Tibial nerve (tissue), 4 donors: ENCODE measurements at regions not wholly inside any gene's neighbourhood (a gene's known extent, or its start where the extent isn't known, plus 50 kb on each side); places are given as distances from the start of the nearest gene placed in this dataset.

Experiments used
- DNase-seq, 2 donors: peaks; one replicate each; pipeline ENCODE4 v3.0.0-alpha.2; 2019; ENCODE audit warnings: low spot score in 2 of 2
- H3K27ac ChIP-seq, 4 donors: fragments of 200-600 bp; sonication (generic) in 3 of 4; one replicate each; pipeline ENCODE4 v1.5.1; 2017 to 2019; ENCODE audit warnings: mild to moderate bottlenecking in 1 of 4
- H3K27me3 ChIP-seq, 2 donors: fragments of 200-600 bp; sonication (generic) in 1 of 2; one replicate each; pipeline versions ENCODE4 v1.5.1 to v1.6.0; 2017 to 2019
- H3K36me3 ChIP-seq, 3 donors: fragments of 200-600 bp; sonication (generic); one replicate each; pipeline ENCODE4 v1.5.1; 2018 to 2019
- H3K4me1 ChIP-seq, 4 donors: fragments of 200-600 bp; sonication (generic) in 3 of 4; one replicate each; pipeline ENCODE4 v1.5.1; 2017 to 2019
- H3K4me3 ChIP-seq, 4 donors: fragments of 200-600 bp; sonication (generic) in 3 of 4; one replicate each; pipeline ENCODE4 v1.5.1; 2017 to 2019; ENCODE audit warnings: mild to moderate bottlenecking in 1 of 4, moderate library complexity in 1 of 4
- H3K9me3 ChIP-seq, 4 donors: fragments of 200-600 bp; sonication (generic) in 3 of 4; one replicate each; pipeline ENCODE4 v1.5.1; 2017 to 2019
- CTCF ChIP-seq, 5 experiments: fragments of 200-600 bp in 3 of 5; fragments of 450-650 bp in 2 of 5; sonication (generic) in 3 of 5; IDR thresholded peaks; one replicate each; pipeline ENCODE4 v1.5.1; 2016 to 2019; ENCODE audit warnings: antibody characterized with exemption in 5 of 5, mild to moderate bottlenecking in 3 of 5, moderate library complexity in 2 of 5
- EP300 ChIP-seq, 2 donors: sonication (generic); formaldehyde crosslinking; IDR thresholded peaks; one replicate each; pipeline ENCODE4 v1.6.1; 2017; ENCODE audit warnings: antibody characterized with exemption in 2 of 2, mild to moderate bottlenecking in 1 of 2
- POLR2A ChIP-seq, 2 donors: fragments of 450-650 bp; IDR thresholded peaks; one replicate each; pipeline ENCODE4 v1.6.1; 2017; ENCODE audit warnings: antibody characterized with exemption in 2 of 2, mild to moderate bottlenecking in 2 of 2, moderate library complexity in 2 of 2
- WGBS, 2 donors: methylation state at CpG; one replicate each; pipeline ENCODE4 v1.1.5; 2018; 5-methylcytosine and 5-hydroxymethylcytosine counted together

DNA sequence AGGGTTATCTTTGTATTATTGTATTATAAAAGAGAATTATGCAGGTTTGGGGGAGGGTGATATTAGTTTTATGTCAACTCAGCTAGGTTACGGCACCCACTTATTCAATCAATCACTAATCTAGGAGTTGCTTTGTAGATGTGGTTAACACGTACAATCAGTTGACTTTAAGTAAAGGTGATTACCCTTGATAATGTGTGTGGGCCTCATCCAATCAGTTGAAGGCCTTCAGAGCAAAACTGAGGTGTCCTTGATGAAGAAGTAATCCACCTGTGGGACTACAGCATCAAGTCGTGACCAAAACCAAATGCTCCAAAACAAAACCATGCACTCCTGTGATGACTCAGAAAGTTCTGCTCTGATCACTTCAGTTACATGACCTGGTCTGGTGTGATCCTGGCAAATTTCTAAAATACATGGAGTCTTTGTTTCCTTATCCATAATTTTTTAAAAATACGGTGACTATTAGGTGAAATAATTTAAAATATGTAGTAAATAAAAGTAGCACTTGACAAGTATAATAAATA, 114.1 kb downstream of the IYD start:
- H3K4me1 ChIP-seq, result peaks cover 0 to 6% (median 0%) of the 10 kb centered on the region in 4 donors
- WGBS, 2 donors, result 70 to 85% methylated on average over 4 of the region's 4 CpGs
- no peak for TF ChIP-seq CTCF (IDR thresholded peaks at IDR 0.05)
- TF ChIP-seq EP300 (IDR thresholded peaks at IDR 0.05), result no peak
- TF ChIP-seq POLR2A (IDR thresholded peaks at IDR 0.05), result no peak
- no peaks in the 10 kb centered on the region for H3K9me3 ChIP-seq
- H3K27me3 ChIP-seq, result no peaks in the 10 kb centered on the region
- H3K36me3 ChIP-seq, result no peaks in the 10 kb centered on the region
- no peak for DNase-seq
- H3K4me3 ChIP-seq, result no peak overlapping the region
- H3K27ac ChIP-seq, result no peak overlapping the region

DNA sequence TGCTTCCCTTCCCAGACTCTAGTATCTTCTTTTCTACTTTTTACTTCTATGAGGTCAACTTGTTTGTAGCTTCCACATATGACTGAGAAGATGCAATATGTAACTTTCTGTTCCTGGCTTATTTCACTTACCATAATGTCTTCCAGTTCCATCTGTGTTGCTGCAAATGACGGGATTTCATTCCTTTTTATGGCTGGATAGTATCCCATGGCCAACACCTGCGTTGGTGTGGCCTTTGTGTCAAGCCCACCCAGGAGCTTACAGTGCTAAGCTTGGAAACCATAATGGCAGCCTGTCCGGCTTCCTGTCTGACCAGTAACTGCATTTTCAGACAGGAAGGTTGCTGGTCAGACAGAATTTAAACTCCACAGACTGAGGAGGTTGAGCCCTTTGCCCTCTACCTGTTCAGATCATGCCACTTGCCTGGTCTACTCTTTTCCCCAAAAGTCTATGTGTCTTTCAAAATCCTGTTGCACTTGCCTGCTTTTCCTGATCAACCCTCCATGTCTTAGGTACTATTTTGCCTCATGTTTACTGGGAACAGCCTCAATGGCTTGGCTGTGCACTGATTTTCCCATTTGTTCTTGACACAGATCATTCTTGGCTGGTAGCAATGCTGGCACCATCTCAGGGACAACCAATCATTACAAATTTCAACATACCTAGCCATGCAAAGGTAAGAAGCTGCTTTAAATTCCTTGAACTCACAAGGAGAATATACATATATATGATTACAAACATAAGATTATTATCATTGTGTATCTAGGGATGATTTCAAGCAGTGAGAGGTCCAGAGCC, 114.3 kb upstream of the PLEKHG1 start:
- no peaks in the 10 kb centered on the region for H3K4me1 ChIP-seq
- no peak for TF ChIP-seq EP300 (IDR thresholded peaks at IDR 0.05)
- TF ChIP-seq POLR2A (IDR thresholded peaks at IDR 0.05), result no peak
- TF ChIP-seq CTCF (IDR thresholded peaks at IDR 0.05), result no peak

GRCh38 chr6:150486048-150486447, 113.6 kb upstream of the PLEKHG1 start:
- Histone ChIP-seq H3K9me3 (no peaks in the 10 kb centered on the region), H3K4me1 (no peaks in the 10 kb centered on the region), H3K27me3 (no peaks in the 10 kb centered on the region), H3K27ac (no peak overlapping the region), H3K4me3 (no peak overlapping the region), H3K36me3 (no peaks in the 10 kb centered on the region)
- TF ChIP-seq POLR2A (IDR thresholded peaks at IDR 0.05), result no peak
- no peak for TF ChIP-seq EP300 (IDR thresholded peaks at IDR 0.05)
- TF ChIP-seq CTCF (IDR thresholded peaks at IDR 0.05), result no peak
- no peak for DNase-seq
- WGBS, 2 donors, result 61 to 71% methylated on average over 6 of the region's 6 CpGs

More for the DNA sequence above, 114.3 kb upstream of the PLEKHG1 start:
- 88 to 89% methylated on average over 3 of the region's 3 CpGs for whole genome bisulfite sequencing, 2 donors
- no peaks in the 10 kb centered on the region for H3K9me3 ChIP-seq
- no peak overlapping the region for H3K27ac ChIP-seq
- H3K4me3 ChIP-seq, result no peak overlapping the region
- DNase-seq, result no peak
- H3K27me3 ChIP-seq, result no peaks in the 10 kb centered on the region
- H3K36me3 ChIP-seq, result no peaks in the 10 kb centered on the region

GRCh38 chr6:150490586-150490985, 109.1 kb upstream of the PLEKHG1 start:
- Histone ChIP-seq H3K27me3 (no peaks in the 10 kb centered on the region), H3K36me3 (no peaks in the 10 kb centered on the region), H3K4me1 (no peaks in the 10 kb centered on the region), H3K9me3 (no peaks in the 10 kb centered on the region), H3K27ac (no peak overlapping the region), H3K4me3 (no peak overlapping the region)
- no peak for DNase-seq
- no peak for TF ChIP-seq EP300 (IDR thresholded peaks at IDR 0.05)
- TF ChIP-seq CTCF (IDR thresholded peaks at IDR 0.05), result no peak
- TF ChIP-seq POLR2A (IDR thresholded peaks at IDR 0.05), result no peak
- 87 to 89% methylated on average over 6 of the region's 6 CpGs for WGBS, 2 donors

DNA sequence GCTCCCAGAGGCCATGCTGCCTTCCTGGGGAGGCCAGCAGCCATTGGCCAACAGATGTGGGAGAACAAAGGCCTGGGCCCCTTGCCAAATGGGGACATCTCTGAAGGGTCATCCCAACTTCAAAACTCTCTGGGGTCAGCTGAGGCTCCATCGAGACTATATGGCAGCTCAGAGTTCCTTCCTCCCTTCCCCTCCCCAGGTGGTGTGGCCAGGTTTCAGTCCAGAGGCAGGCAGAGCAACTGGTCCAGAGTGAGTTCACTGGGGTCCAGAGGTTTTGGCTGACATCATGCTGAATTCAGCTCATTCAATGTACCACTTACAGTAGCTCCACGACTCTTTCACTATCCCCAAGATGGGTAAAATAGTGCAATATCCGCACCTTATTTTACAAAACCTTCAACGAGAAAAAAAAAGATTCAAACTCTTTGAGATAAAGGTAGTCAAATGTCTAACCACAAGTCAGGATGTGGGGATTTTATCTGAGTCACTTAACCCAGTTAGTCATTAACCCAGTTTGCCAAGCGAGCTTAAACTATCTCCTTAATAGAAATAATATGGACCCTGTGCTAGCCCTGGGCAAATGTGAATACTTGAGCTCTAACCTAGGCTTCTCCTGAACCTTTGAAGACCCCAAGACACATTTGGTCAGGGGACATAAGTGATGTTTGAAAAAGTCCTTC, 108.4 kb upstream of the PLEKHG1 start:
- 58 to 87% methylated on average over 5 of the region's 5 CpGs for WGBS, 2 donors
- TF ChIP-seq EP300 (IDR thresholded peaks at IDR 0.05) (no peak), POLR2A (IDR thresholded peaks at IDR 0.05) (no peak), CTCF (IDR thresholded peaks at IDR 0.05) (no peak)
- Histone ChIP-seq H3K4me3 (no peak overlapping the region), H3K4me1 (no peaks in the 10 kb centered on the region), H3K27ac (no peak overlapping the region), H3K27me3 (no peaks in the 10 kb centered on the region), H3K36me3 (no peaks in the 10 kb centered on the region), H3K9me3 (no peaks in the 10 kb centered on the region)
- DNase-seq, result no peak
